ENCODE measurements at regions not wholly inside any gene's neighbourhood (a gene's known extent, or its start where the extent isn't known, plus 50 kb on each side); places are given as distances from the start of the nearest gene placed in this dataset.
"Not testable (repeated sequence)": the region's sequence is repeated elsewhere in the genome, so short reads cannot be mapped to it uniquely, and the experiment has no call there.

DNA sequence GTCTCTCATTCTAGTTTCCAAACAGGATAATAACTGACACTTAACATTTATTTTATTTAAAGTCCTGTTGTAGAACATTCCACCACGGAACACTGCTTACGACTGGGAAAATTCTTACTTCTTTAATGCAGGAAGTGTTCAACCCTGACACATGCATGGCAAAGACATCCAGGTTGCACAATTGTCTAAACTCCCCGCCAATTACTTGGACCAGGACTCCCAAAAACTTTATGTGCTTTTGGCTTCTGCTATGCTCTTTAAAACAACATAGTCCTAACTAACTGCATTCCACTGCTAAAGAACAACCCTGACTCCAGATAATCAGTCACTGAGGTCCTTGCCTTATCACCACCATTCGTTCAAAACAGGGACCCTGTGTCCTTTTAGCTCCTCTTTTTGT is 995.8 kb downstream of the LTN1 start:
- TF ChIP-seq CTCF, POLR2A, EP300, POLR2AphosphoS5 (IDR thresholded peaks at IDR 0.05): not testable (repeated sequence)
